HG02884 (cell line): ENCODE measurements at regions not wholly inside any gene's neighbourhood (a gene's known extent, or its start where the extent isn't known, plus 50 kb on each side); places are given as distances from the start of the nearest gene placed in this dataset.
"Not testable (repeated sequence)": the region's sequence is repeated elsewhere in the genome, so short reads cannot be mapped to it uniquely, and the experiment has no call there.

Source experiments
- ATAC-seq: cut with Tn5 transposase; IDR thresholded peaks from one replicate; pipeline ENCODE4 v1.9.1; 2021; ENCODE audit warnings: mild to moderate bottlenecking, moderate library complexity; ENCODE audit not compliant: unreplicated experiment

- no peak for ATAC-seq
These were observed 150.6 kb upstream of the PITX1 start for GRCh38 chr5:135184646-135185045.

- ATAC-seq, result no peak
These were observed 149.4 kb upstream of the PITX1 start for GRCh38 chr5:135183464-135183863.

GRCh38 chr5:135182675-135183074 lies 148.6 kb upstream of the PITX1 start:
- ATAC-seq, result no peak

- ATAC-seq, result no peak
These were observed 147.6 kb upstream of the PITX1 start for GRCh38 chr5:135181653-135182052.

GRCh38 chr5:135179308-135179980 lies 145.4 kb upstream of the PITX1 start:
- ATAC-seq, result no peak

GRCh38 chr5:135178476-135179155 lies 144.6 kb upstream of the PITX1 start:
- no peak for ATAC-seq

GRCh38 chr5:135177591-135177990 lies 143.6 kb upstream of the PITX1 start:
- no peak for ATAC-seq

GRCh38 chr5:135176991-135177390 lies 143.0 kb upstream of the PITX1 start:
- ATAC-seq, result no peak

GRCh38 chr5:135174315-135175096 lies 140.5 kb upstream of the PITX1 start:
- ATAC-seq, result no peak

- no peak for ATAC-seq
These were observed 139.7 kb upstream of the PITX1 start for GRCh38 chr5:135173662-135174290.

- no peak for ATAC-seq
These were observed 138.7 kb upstream of the PITX1 start for GRCh38 chr5:135172718-135173117.

- ATAC-seq, result no peak
These were observed 137.3 kb upstream of the PITX1 start for GRCh38 chr5:135171336-135171735.

- ATAC-seq, result no peak
These were observed 136.5 kb upstream of the PITX1 start for GRCh38 chr5:135170500-135170899.

- ATAC-seq, result no peak
These were observed 135.7 kb upstream of the PITX1 start for GRCh38 chr5:135169753-135170152.

- no peak for ATAC-seq
These were observed 133.6 kb upstream of the PITX1 start for GRCh38 chr5:135167634-135168033.

- not testable (repeated sequence) for ATAC-seq
These were observed 131.0 kb upstream of the PITX1 start for GRCh38 chr5:135164873-135165614.

- no peak for ATAC-seq
These were observed 129.9 kb upstream of the PITX1 start for GRCh38 chr5:135163964-135164363.

- no peak for ATAC-seq
These were observed 129.4 kb upstream of the PITX1 start for GRCh38 chr5:135163391-135163790.

- no peak for ATAC-seq
These were observed 128.7 kb upstream of the PITX1 start for GRCh38 chr5:135162661-135163265.

GRCh38 chr5:135161221-135161620 lies 127.2 kb upstream of the PITX1 start:
- no peak for ATAC-seq
